ENCODE measurements at regions not wholly inside any gene's neighbourhood (a gene's known extent, or its start where the extent isn't known, plus 50 kb on each side); places are given as distances from the start of the nearest gene placed in this dataset.

- no peaks in the 10 kb centered on the region for H3K4me1 ChIP-seq (ENCODE audit: insufficient read depth)
- H3K4me3 ChIP-seq, result no peak overlapping the region
- H3K4me1 Mint-ChIP-seq, result no peaks in the 10 kb centered on the region
- H3K36me3 ChIP-seq (ENCODE audit: insufficient read depth), result no peaks in the 10 kb centered on the region
- no peaks in the 10 kb centered on the region for H3K36me3 Mint-ChIP-seq (ENCODE audit: low read depth)
- H3K9me2 ChIP-seq (ENCODE audit: insufficient read depth), result 0 out of 2 replicates have a peak, but pooled peaks cover 6% of the 10 kb centered on the region
- no peak overlapping the region for H3K4me2 ChIP-seq
- no peaks in the 10 kb centered on the region for H3F3A ChIP-seq (replicated peaks; ENCODE audit: low read depth)
- TF ChIP-seq STAT1 (IDR thresholded peaks at IDR 0.05; ENCODE audit: unreplicated experiment), result no peak
- TF ChIP-seq, protein P1, sequence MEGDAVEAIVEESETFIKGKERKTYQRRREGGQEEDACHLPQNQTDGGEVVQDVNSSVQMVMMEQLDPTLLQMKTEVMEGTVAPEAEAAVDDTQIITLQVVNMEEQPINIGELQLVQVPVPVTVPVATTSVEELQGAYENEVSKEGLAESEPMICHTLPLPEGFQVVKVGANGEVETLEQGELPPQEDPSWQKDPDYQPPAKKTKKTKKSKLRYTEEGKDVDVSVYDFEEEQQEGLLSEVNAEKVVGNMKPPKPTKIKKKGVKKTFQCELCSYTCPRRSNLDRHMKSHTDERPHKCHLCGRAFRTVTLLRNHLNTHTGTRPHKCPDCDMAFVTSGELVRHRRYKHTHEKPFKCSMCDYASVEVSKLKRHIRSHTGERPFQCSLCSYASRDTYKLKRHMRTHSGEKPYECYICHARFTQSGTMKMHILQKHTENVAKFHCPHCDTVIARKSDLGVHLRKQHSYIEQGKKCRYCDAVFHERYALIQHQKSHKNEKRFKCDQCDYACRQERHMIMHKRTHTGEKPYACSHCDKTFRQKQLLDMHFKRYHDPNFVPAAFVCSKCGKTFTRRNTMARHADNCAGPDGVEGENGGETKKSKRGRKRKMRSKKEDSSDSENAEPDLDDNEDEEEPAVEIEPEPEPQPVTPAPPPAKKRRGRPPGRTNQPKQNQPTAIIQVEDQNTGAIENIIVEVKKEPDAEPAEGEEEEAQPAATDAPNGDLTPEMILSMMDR (conservative IDR thresholded peaks at IDR 0.05; ENCODE audit: low read depth in 2 of 2), result no peak
- TF ChIP-seq, protein P2, sequence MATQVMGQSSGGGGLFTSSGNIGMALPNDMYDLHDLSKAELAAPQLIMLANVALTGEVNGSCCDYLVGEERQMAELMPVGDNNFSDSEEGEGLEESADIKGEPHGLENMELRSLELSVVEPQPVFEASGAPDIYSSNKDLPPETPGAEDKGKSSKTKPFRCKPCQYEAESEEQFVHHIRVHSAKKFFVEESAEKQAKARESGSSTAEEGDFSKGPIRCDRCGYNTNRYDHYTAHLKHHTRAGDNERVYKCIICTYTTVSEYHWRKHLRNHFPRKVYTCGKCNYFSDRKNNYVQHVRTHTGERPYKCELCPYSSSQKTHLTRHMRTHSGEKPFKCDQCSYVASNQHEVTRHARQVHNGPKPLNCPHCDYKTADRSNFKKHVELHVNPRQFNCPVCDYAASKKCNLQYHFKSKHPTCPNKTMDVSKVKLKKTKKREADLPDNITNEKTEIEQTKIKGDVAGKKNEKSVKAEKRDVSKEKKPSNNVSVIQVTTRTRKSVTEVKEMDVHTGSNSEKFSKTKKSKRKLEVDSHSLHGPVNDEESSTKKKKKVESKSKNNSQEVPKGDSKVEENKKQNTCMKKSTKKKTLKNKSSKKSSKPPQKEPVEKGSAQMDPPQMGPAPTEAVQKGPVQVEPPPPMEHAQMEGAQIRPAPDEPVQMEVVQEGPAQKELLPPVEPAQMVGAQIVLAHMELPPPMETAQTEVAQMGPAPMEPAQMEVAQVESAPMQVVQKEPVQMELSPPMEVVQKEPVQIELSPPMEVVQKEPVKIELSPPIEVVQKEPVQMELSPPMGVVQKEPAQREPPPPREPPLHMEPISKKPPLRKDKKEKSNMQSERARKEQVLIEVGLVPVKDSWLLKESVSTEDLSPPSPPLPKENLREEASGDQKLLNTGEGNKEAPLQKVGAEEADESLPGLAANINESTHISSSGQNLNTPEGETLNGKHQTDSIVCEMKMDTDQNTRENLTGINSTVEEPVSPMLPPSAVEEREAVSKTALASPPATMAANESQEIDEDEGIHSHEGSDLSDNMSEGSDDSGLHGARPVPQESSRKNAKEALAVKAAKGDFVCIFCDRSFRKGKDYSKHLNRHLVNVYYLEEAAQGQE (IDR thresholded peaks at IDR 0.05; ENCODE audit: unreplicated experiment), result no peak
- TF ChIP-seq ZNF114 (CRISPR knock-in tag; IDR thresholded peaks at IDR 0.05), result no peak
- no peaks in the 10 kb centered on the region for H3K79me2 ChIP-seq (replicated peaks; ENCODE audit: insufficient read depth)
- no peaks in the 10 kb centered on the region for H4K20me1 ChIP-seq (replicated peaks; ENCODE audit: insufficient read depth)
- DNase-seq (ENCODE audit: low spot score) (no peak), ATAC-seq (no peak)
- H3K27me3 Mint-ChIP-seq (ENCODE audit: insufficient read depth, low read depth, poor library complexity), result no peaks in the 10 kb centered on the region
- H3K27me3 ChIP-seq (ENCODE audit: insufficient read depth), result no peaks in the 10 kb centered on the region
- H3K4me3 Mint-ChIP-seq, result no peak overlapping the region
- H3K27ac ChIP-seq (ENCODE audit: low read depth), result no peak overlapping the region
- no peaks in the 10 kb centered on the region for H3K9me3 Mint-ChIP-seq
- no peak overlapping the region for H2AFZ ChIP-seq
- H3K27ac Mint-ChIP-seq, result no peak overlapping the region
Measured at GRCh38 chr16:73778887-73779286, 517.7 kb upstream of the PSMD7 start.

- no peaks in the 10 kb centered on the region for H3K79me2 ChIP-seq (replicated peaks; ENCODE audit: insufficient read depth)
- H3K9me3 Mint-ChIP-seq, result no peaks in the 10 kb centered on the region; the same call in 2 of the 3 replicates
- peaks cover 4% of the 10 kb centered on the region; the same call in 2 of the 3 replicates for H3K4me1 Mint-ChIP-seq
- H3K4me1 ChIP-seq (ENCODE audit: insufficient read depth), result no peaks in the 10 kb centered on the region
- peak overlapping the region; percentile 44; the same call in 1 of the 2 replicates for H2AFZ ChIP-seq
- peaks cover 14% of the 10 kb centered on the region; the same call in 1 of the 2 replicates for H3K9me2 ChIP-seq (ENCODE audit: insufficient read depth)
- H4K20me1 ChIP-seq (replicated peaks; ENCODE audit: insufficient read depth), result no peaks in the 10 kb centered on the region
- no peak overlapping the region for H3K27ac Mint-ChIP-seq
- ATAC-seq (no peak), DNase-seq (ENCODE audit: low spot score) (no peak)
- H3K4me3 ChIP-seq, result no peak overlapping the region
- no peaks in the 10 kb centered on the region for H3F3A ChIP-seq (replicated peaks; ENCODE audit: low read depth)
- no peaks in the 10 kb centered on the region; the same call in 2 of the 3 replicates for H3K36me3 Mint-ChIP-seq (ENCODE audit: low read depth)
- no peaks in the 10 kb centered on the region for H3K36me3 ChIP-seq (ENCODE audit: insufficient read depth)
- no peaks in the 10 kb centered on the region for H3K27me3 Mint-ChIP-seq (ENCODE audit: insufficient read depth, low read depth, poor library complexity)
- no peaks in the 10 kb centered on the region for H3K27me3 ChIP-seq (ENCODE audit: insufficient read depth)
- H3K4me3 Mint-ChIP-seq, result no peak overlapping the region
- H3K4me2 ChIP-seq, result no peak overlapping the region
- H3K27ac ChIP-seq (ENCODE audit: low read depth), result no peak overlapping the region
- TF ChIP-seq NANOG (IDR thresholded peaks at IDR 0.05; ENCODE audit: borderline replicate concordance), result no peak
- TF ChIP-seq EZH2phosphoT487 (IDR thresholded peaks at IDR 0.05; ENCODE audit: unreplicated experiment), result no peak
- no peak for TF ChIP-seq EZH2 (IDR thresholded peaks at IDR 0.05; ENCODE audit: low read depth, unreplicated experiment)
- TF ChIP-seq, protein P2 (IDR thresholded peaks at IDR 0.05; ENCODE audit: unreplicated experiment), result no peak
- TF ChIP-seq ETS1 (IDR thresholded peaks at IDR 0.05), result no peak
- TF ChIP-seq, protein P1 (conservative IDR thresholded peaks at IDR 0.05; ENCODE audit: low read depth in 2 of 2), result no peak
- no peak for TF ChIP-seq STAT1 (IDR thresholded peaks at IDR 0.05; ENCODE audit: unreplicated experiment)
- TF ChIP-seq ZNF114 (CRISPR knock-in tag; IDR thresholded peaks at IDR 0.05), result no peak
- no peak for TF ChIP-seq JUNB (IDR thresholded peaks at IDR 0.05; ENCODE audit: unreplicated experiment)
Measured at GRCh38 chr16:73775841-73776388, 520.7 kb upstream of the PSMD7 start.
